MM.1S (cell line): ENCODE measurements at regions not wholly inside any gene's neighbourhood (a gene's known extent, or its start where the extent isn't known, plus 50 kb on each side); places are given as distances from the start of the nearest gene placed in this dataset.

ENCODE experiments used
- DNase-seq: peaks from one replicate; pipeline ENCODE4 v3.0.0-alpha.2; 2015
- H2AFZ ChIP-seq: fragments of 300-600 bp; sonication (generic); 2 replicates; pipeline ENCODE4 v1.6.0; 2016; ENCODE audit warnings: antibody characterized with exemption, low read length
- H3F3A ChIP-seq: fragments of 300-600 bp; sonication (generic); 2 replicates; pipeline ENCODE4 v1.6.1; 2016; ENCODE audit warnings: mild to moderate bottlenecking, antibody characterized with exemption, low read length, moderate library complexity, mixed read lengths; ENCODE audit not compliant: insufficient read depth
- H3K27ac ChIP-seq: fragments of 300-600 bp; sonication (generic); 2 replicates; pipeline ENCODE4 v1.5.1; 2016; ENCODE audit warnings: mild to moderate bottlenecking, low read length
- H3K27me3 ChIP-seq: fragments of 300-600 bp; sonication (generic); replicated peaks from 2 replicates; pipeline ENCODE4 v1.6.0; 2016; ENCODE audit warnings: low read length; ENCODE audit not compliant: insufficient read depth
- H3K36me3 ChIP-seq: fragments of 300-600 bp; sonication (generic); replicated peaks from 2 replicates; pipeline ENCODE4 v1.6.1; 2016; ENCODE audit warnings: mild to moderate bottlenecking, low read length, mixed read lengths; ENCODE audit not compliant: insufficient read depth
- H3K4me1 ChIP-seq: fragments of 300-600 bp; sonication (generic); 2 replicates; pipeline ENCODE4 v1.6.1; 2016; ENCODE audit warnings: low read length, mixed read lengths
- H3K4me2 ChIP-seq: fragments of 300-600 bp; sonication (generic); 2 replicates; pipeline ENCODE4 v1.6.0; 2016; ENCODE audit warnings: low read depth, low read length
- H3K4me3 ChIP-seq: fragments of 300-600 bp; sonication (generic); 2 replicates; pipeline ENCODE4 v1.5.1; 2016; ENCODE audit warnings: low read length, mixed read lengths
- H3K79me2 ChIP-seq: fragments of 300-600 bp; sonication (generic); 2 replicates; pipeline ENCODE4 v1.6.1; 2016; ENCODE audit warnings: mixed run types, low read length, mixed read lengths
- H3K9ac ChIP-seq: fragments of 300-600 bp; sonication (generic); 2 replicates; pipeline ENCODE4 v1.6.1; 2016; ENCODE audit warnings: low read length, mixed read lengths
- H3K9me2 ChIP-seq: fragments of 300-600 bp; sonication (generic); replicated peaks from 2 replicates; pipeline ENCODE4 v1.6.1; 2016; ENCODE audit warnings: mild to moderate bottlenecking, low read length, mixed read lengths; ENCODE audit not compliant: insufficient read depth
- H3K9me3 ChIP-seq: fragments of 300-600 bp; sonication (generic); replicated peaks from 2 replicates; pipeline ENCODE4 v1.6.1; 2016; ENCODE audit warnings: mild to moderate bottlenecking, low read length, mixed read lengths; ENCODE audit not compliant: insufficient read depth
- H4K20me1 ChIP-seq: fragments of 300-600 bp; sonication (generic); 2 replicates; pipeline ENCODE4 v1.6.1; 2016; ENCODE audit warnings: mild to moderate bottlenecking, low read length, moderate library complexity, mixed read lengths; ENCODE audit not compliant: insufficient read depth
- EZH2 ChIP-seq: fragments of 300-600 bp; sonication (generic); optimal IDR thresholded peaks from 2 replicates; pipeline ENCODE3; 2017; ENCODE audit warnings: low read depth, mild to moderate bottlenecking, antibody characterized with exemption, low read length, mixed read lengths
- EZH2phosphoT487 ChIP-seq: fragments of 300-600 bp; sonication (generic); IDR thresholded peaks from 2 replicates; pipeline ENCODE4 v1.6.1; 2018; ENCODE audit warnings: antibody characterized with exemption, low read length
- TF ChIP-seq, protein P1 (sequence below): fragments of 300-600 bp; sonication (generic); IDR thresholded peaks from 2 replicates; pipeline ENCODE4 v1.5.1; 2016; ENCODE audit warnings: antibody characterized with exemption, low read length, mixed read lengths

DNA sequence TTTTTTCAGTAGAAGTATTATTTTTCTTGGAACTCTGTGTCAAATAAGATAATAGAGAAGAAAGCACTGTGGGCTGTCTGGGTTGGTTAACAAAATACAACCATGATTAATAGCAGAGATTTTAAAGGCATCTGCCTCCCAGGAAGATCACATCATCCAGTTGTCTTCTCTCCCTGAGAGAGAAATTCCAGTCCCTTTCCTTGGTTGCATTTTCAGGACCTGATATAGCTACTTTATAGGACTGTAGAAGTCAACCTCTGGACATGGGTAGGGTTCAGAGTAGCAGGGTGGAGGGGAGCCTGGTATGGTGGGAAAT lies 309.9 kb upstream of the IGFBP3 start:
- H3K36me3 ChIP-seq = no peaks in the 10 kb centered on the region
- no peaks in the 10 kb centered on the region for H3K9me3 ChIP-seq
- H3K27ac ChIP-seq = no peak overlapping the region
- H3K4me3 ChIP-seq = no peak overlapping the region
- H2AFZ ChIP-seq = no peak overlapping the region
- no peak for DNase-seq
- no peaks in the 10 kb centered on the region for H3K79me2 ChIP-seq
- H4K20me1 ChIP-seq = no peaks in the 10 kb centered on the region
- no peak for TF ChIP-seq EZH2
- TF ChIP-seq EZH2phosphoT487 = no peak
- TF ChIP-seq, protein P1, sequence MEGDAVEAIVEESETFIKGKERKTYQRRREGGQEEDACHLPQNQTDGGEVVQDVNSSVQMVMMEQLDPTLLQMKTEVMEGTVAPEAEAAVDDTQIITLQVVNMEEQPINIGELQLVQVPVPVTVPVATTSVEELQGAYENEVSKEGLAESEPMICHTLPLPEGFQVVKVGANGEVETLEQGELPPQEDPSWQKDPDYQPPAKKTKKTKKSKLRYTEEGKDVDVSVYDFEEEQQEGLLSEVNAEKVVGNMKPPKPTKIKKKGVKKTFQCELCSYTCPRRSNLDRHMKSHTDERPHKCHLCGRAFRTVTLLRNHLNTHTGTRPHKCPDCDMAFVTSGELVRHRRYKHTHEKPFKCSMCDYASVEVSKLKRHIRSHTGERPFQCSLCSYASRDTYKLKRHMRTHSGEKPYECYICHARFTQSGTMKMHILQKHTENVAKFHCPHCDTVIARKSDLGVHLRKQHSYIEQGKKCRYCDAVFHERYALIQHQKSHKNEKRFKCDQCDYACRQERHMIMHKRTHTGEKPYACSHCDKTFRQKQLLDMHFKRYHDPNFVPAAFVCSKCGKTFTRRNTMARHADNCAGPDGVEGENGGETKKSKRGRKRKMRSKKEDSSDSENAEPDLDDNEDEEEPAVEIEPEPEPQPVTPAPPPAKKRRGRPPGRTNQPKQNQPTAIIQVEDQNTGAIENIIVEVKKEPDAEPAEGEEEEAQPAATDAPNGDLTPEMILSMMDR = no peak
- no peak overlapping the region for H3K9ac ChIP-seq
- no peaks in the 10 kb centered on the region for H3F3A ChIP-seq
- no peaks in the 10 kb centered on the region for H3K4me1 ChIP-seq
- no peak overlapping the region for H3K4me2 ChIP-seq
- H3K9me2 ChIP-seq = no peaks in the 10 kb centered on the region
- no peaks in the 10 kb centered on the region for H3K27me3 ChIP-seq

DNA sequence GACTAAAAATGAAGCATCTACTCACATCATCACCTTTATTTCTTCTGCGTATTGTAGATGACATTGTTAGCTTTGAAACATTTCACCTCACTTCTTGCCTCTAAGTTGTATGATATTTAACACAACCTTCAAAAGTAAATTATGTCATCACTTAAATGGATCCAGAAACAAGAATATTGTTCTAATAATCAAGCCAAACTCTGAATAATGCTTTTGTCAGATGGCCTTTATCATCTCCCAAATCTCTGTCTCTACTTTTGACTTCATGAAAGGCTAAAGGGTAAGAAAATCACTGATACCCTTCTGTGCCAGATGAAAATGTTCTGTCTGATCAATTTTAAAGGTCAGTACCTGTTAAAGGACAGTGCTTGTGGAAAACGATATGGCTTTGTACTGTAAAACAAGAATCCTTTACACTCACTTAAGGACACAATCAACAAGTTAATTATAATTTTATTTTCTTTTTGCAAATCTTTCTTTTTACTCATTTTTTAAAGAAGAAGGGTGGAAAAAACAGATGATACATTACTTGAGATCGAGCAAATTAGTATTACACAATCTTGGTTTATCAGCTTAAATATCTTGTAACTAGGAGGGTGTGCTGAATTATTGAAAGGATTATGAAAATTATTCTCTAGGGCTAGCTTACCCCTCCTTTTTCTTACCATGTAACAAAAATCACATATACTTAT lies 309.4 kb upstream of the IGFBP3 start:
- no peak overlapping the region for H2AFZ ChIP-seq

DNA sequence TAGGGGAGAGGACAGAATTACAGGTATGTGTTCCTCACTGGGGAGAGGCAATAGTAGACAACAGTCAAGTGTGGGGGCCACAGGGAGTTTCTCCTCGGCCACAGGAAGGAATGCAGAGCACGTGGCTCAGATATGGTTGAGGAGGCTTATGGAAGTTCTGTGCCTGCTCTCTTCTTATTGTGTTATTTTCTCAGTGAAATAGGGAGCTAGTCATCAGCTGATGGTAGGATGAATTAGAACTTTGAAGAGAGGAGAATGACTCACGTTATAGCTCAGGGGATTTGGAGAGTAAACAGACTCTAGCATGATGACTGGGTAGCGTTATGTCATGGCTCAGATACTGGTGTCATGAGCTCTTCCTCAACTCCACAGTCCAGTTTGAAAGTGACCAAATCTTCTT lies 308.3 kb upstream of the IGFBP3 start:
- no peaks in the 10 kb centered on the region for H3K9me3 ChIP-seq
- no peak overlapping the region for H3K9ac ChIP-seq
- no peak overlapping the region for H3K4me2 ChIP-seq
- H3K4me3 ChIP-seq = no peak overlapping the region
- no peak for DNase-seq
- TF ChIP-seq EZH2 = no peak
- TF ChIP-seq EZH2phosphoT487 = no peak
- TF ChIP-seq, protein P1 = no peak
- no peaks in the 10 kb centered on the region for H4K20me1 ChIP-seq
- no peaks in the 10 kb centered on the region for H3K79me2 ChIP-seq
- no peak overlapping the region for H3K27ac ChIP-seq
- no peaks in the 10 kb centered on the region for H3F3A ChIP-seq
- H2AFZ ChIP-seq = no peak overlapping the region
- no peaks in the 10 kb centered on the region for H3K9me2 ChIP-seq
- H3K27me3 ChIP-seq = no peaks in the 10 kb centered on the region
- H3K36me3 ChIP-seq = no peaks in the 10 kb centered on the region
- H3K4me1 ChIP-seq = no peaks in the 10 kb centered on the region

More for the DNA sequence above, 309.4 kb upstream of the IGFBP3 start:
- Histone ChIP-seq H3K4me3 (no peak overlapping the region), H3K27ac (no peak overlapping the region), H3K36me3 (no peaks in the 10 kb centered on the region), H3K79me2 (no peaks in the 10 kb centered on the region), H4K20me1 (no peaks in the 10 kb centered on the region), H3K9me2 (no peaks in the 10 kb centered on the region), H3K4me1 (no peaks in the 10 kb centered on the region), H3K4me2 (no peak overlapping the region), H3F3A (no peaks in the 10 kb centered on the region), H3K27me3 (no peaks in the 10 kb centered on the region), H3K9ac (no peak overlapping the region), H3K9me3 (no peaks in the 10 kb centered on the region)
- no peak for TF ChIP-seq EZH2
- TF ChIP-seq, protein P1 = no peak
- no peak for TF ChIP-seq EZH2phosphoT487
- DNase-seq = no peak
